ENCODE measurements at regions not wholly inside any gene's neighbourhood (a gene's known extent, or its start where the extent isn't known, plus 50 kb on each side); places are given as distances from the start of the nearest gene placed in this dataset.

GRCh38 chr10:42924484-42924883 lies 141.9 kb downstream of the BMS1 start:
- TF ChIP-seq, protein P1, sequence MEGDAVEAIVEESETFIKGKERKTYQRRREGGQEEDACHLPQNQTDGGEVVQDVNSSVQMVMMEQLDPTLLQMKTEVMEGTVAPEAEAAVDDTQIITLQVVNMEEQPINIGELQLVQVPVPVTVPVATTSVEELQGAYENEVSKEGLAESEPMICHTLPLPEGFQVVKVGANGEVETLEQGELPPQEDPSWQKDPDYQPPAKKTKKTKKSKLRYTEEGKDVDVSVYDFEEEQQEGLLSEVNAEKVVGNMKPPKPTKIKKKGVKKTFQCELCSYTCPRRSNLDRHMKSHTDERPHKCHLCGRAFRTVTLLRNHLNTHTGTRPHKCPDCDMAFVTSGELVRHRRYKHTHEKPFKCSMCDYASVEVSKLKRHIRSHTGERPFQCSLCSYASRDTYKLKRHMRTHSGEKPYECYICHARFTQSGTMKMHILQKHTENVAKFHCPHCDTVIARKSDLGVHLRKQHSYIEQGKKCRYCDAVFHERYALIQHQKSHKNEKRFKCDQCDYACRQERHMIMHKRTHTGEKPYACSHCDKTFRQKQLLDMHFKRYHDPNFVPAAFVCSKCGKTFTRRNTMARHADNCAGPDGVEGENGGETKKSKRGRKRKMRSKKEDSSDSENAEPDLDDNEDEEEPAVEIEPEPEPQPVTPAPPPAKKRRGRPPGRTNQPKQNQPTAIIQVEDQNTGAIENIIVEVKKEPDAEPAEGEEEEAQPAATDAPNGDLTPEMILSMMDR (IDR thresholded peaks at IDR 0.05) = no peak
- Histone ChIP-seq H3K36me3 (no peaks in the 10 kb centered on the region), H3K27me3 (peaks cover 0 to 41% (median 11%) of the 10 kb centered on the region in 7 donors), H3K9me3 (peaks cover 0 to 24% (median 9%) of the 10 kb centered on the region in 11 donors), H3K4me1 (no peaks in the 10 kb centered on the region), H3K27ac (no peak overlapping the region), H3K4me3 (no peak overlapping the region)
- DNase-seq (no peak), ATAC-seq (no peak)
- WGBS, 2 donors = 66 to 79% methylated on average over 5 of the region's 5 CpGs
- intact Hi-C loops (cut with DNase I) = no loop called here

- Histone ChIP-seq H3K27me3 (peaks cover 5 to 62% (median 31%) of the 10 kb centered on the region in 7 donors), H3K4me3 (no peak overlapping the region), H3K4me1 (no peaks in the 10 kb centered on the region), H3K27ac (no peak overlapping the region), H3K36me3 (no peaks in the 10 kb centered on the region), H3K9me3 (peaks cover 0 to 15% (median 4%) of the 10 kb centered on the region in 11 donors)
- peak in 1 of 8 donors; percentile 51 for ATAC-seq
- TF ChIP-seq, protein P1 (IDR thresholded peaks at IDR 0.05) = no peak
- no peak for DNase-seq
- intact Hi-C loops (cut with DNase I) = no loop called here
- 14 to 26% methylated on average over 6 of the region's 6 CpGs for WGBS, 2 donors
Observed at GRCh38 chr10:42926843-42927242, 144.2 kb downstream of the BMS1 start.

GRCh38 chr10:42928064-42928463 lies 145.5 kb downstream of the BMS1 start:
- Histone ChIP-seq H3K4me3 (no peak overlapping the region), H3K27me3 (peaks cover 18 to 73% (median 44%) of the 10 kb centered on the region in 7 donors), H3K4me1 (peaks cover 0 to 6% (median 4%) of the 10 kb centered on the region in 9 donors), H3K36me3 (no peaks in the 10 kb centered on the region), H3K27ac (no peak overlapping the region), H3K9me3 (peaks cover 0 to 2% (median 0%) of the 10 kb centered on the region in 11 donors)
- TF ChIP-seq, protein P1 (IDR thresholded peaks at IDR 0.05) = no peak
- WGBS, 2 donors = 88 to 94% methylated on average over 9 of the region's 9 CpGs
- intact Hi-C loops (cut with DNase I) = no loop called here
- DNase-seq (no peak), ATAC-seq (no peak)

DNA sequence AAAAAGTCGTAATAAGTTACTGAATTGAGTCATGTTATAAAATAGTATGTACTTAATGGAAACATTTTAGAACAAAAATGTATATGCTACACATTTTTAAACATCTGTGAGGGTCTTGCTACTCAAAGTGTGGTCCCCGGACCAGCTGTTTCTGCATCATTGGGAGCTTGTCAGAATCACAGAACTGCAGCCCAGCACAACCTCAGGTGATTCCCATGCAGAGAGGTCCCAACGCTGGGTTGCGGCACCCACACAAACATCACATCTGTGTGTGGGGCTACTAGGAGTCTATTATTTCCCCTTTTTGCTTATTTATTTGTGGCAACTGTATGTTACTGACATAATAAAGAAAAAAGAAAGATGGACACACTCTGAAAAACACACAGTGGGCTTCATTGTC lies 146.6 kb downstream of the BMS1 start:
- H3K9me3 ChIP-seq = no peaks in the 10 kb centered on the region
- H3K27me3 ChIP-seq = peaks cover 23 to 85% (median 55%) of the 10 kb centered on the region in 7 donors
- H3K4me1 ChIP-seq = peaks cover 7 to 16% (median 15%) of the 10 kb centered on the region in 9 donors
- no peak for DNase-seq
- H3K4me3 ChIP-seq = no peak overlapping the region
- intact Hi-C loops (cut with DNase I) = no loop called here
- no peaks in the 10 kb centered on the region for H3K36me3 ChIP-seq
- TF ChIP-seq, protein P1 (IDR thresholded peaks at IDR 0.05) = no peak
- no peak overlapping the region for H3K27ac ChIP-seq
- WGBS, 2 donors = 92 to 95% methylated on average over 4 of the region's 4 CpGs
- ATAC-seq = no peak
